Mononuclear cell (primary cell): ENCODE measurements at regions not wholly inside any gene's neighbourhood (a gene's known extent, or its start where the extent isn't known, plus 50 kb on each side); places are given as distances from the start of the nearest gene placed in this dataset.

Experiments used
- H3K27me3 ChIP-seq: 2 replicates; pipeline ENCODE4 v1.6.0; 2011; ENCODE audit warnings: low read length, control low read depth; ENCODE audit not compliant: insufficient read depth
- H3K4me1 ChIP-seq: 2 replicates; pipeline ENCODE4 v1.5.1; 2011; ENCODE audit warnings: mild to moderate bottlenecking, low read length, control low read depth; ENCODE audit not compliant: insufficient read depth
- H3K4me3 ChIP-seq: 2 replicates; pipeline ENCODE4 v1.5.1; 2011; ENCODE audit warnings: mild to moderate bottlenecking, low read length, moderate library complexity
- H3K9me3 ChIP-seq: 2 replicates; pipeline ENCODE4 v1.5.1; 2011; ENCODE audit warnings: low read depth, mild to moderate bottlenecking, control low read depth, low read length

- peaks cover 11% of the 10 kb centered on the region for H3K9me3 ChIP-seq
- H3K4me3 ChIP-seq: no peak overlapping the region
- H3K4me1 ChIP-seq: no peaks in the 10 kb centered on the region
- no peaks in the 10 kb centered on the region for H3K27me3 ChIP-seq
Measured at GRCh38 chr1:30627206-30627605, 96.2 kb downstream of the MATN1 start.

- no peaks in the 10 kb centered on the region for H3K4me1 ChIP-seq
- H3K27me3 ChIP-seq: no peaks in the 10 kb centered on the region
- peaks cover 11% of the 10 kb centered on the region for H3K9me3 ChIP-seq
- no peak overlapping the region for H3K4me3 ChIP-seq
Measured at GRCh38 chr1:30623431-30623830, 100.0 kb downstream of the MATN1 start.

GRCh38 chr1:30619619-30620018 is 103.8 kb downstream of the MATN1 start:
- Histone ChIP-seq H3K4me3 (no peak overlapping the region), H3K27me3 (no peaks in the 10 kb centered on the region), H3K4me1 (no peaks in the 10 kb centered on the region), H3K9me3 (peaks cover 11% of the 10 kb centered on the region)

- Histone ChIP-seq H3K4me3 (no peak overlapping the region), H3K4me1 (no peaks in the 10 kb centered on the region), H3K27me3 (no peaks in the 10 kb centered on the region), H3K9me3 (peaks cover 1% of the 10 kb centered on the region)
Measured at GRCh38 chr1:30618335-30618747, 105.0 kb downstream of the MATN1 start.

GRCh38 chr1:30616759-30617158 is 106.6 kb downstream of the MATN1 start:
- no peaks in the 10 kb centered on the region for H3K9me3 ChIP-seq
- H3K4me1 ChIP-seq: no peaks in the 10 kb centered on the region
- no peak overlapping the region for H3K4me3 ChIP-seq
- H3K27me3 ChIP-seq: no peaks in the 10 kb centered on the region

GRCh38 chr1:30615816-30616590 is 107.4 kb downstream of the MATN1 start:
- Histone ChIP-seq H3K9me3 (no peaks in the 10 kb centered on the region), H3K4me1 (no peaks in the 10 kb centered on the region), H3K27me3 (no peaks in the 10 kb centered on the region), H3K4me3 (no peak overlapping the region)

- Histone ChIP-seq H3K4me3 (no peak overlapping the region), H3K27me3 (no peaks in the 10 kb centered on the region), H3K9me3 (no peaks in the 10 kb centered on the region), H3K4me1 (no peaks in the 10 kb centered on the region)
Measured at GRCh38 chr1:30615076-30615795, 108.1 kb downstream of the MATN1 start.

GRCh38 chr1:30613188-30613587 is 110.2 kb downstream of the MATN1 start:
- H3K9me3 ChIP-seq: no peaks in the 10 kb centered on the region
- H3K4me3 ChIP-seq: no peak overlapping the region
- no peaks in the 10 kb centered on the region for H3K4me1 ChIP-seq
- no peaks in the 10 kb centered on the region for H3K27me3 ChIP-seq

- Histone ChIP-seq H3K9me3 (no peaks in the 10 kb centered on the region), H3K4me1 (no peaks in the 10 kb centered on the region), H3K27me3 (no peaks in the 10 kb centered on the region), H3K4me3 (no peak overlapping the region)
Measured at GRCh38 chr1:30612536-30613065, 110.8 kb downstream of the MATN1 start.

- H3K9me3 ChIP-seq: no peaks in the 10 kb centered on the region
- H3K4me3 ChIP-seq: no peak overlapping the region
- H3K4me1 ChIP-seq: no peaks in the 10 kb centered on the region
- no peaks in the 10 kb centered on the region for H3K27me3 ChIP-seq
Measured at GRCh38 chr1:30611741-30612309, 111.6 kb downstream of the MATN1 start.

- Histone ChIP-seq H3K4me1 (no peaks in the 10 kb centered on the region), H3K4me3 (no peak overlapping the region), H3K27me3 (no peaks in the 10 kb centered on the region), H3K9me3 (no peaks in the 10 kb centered on the region)
Measured at GRCh38 chr1:30610917-30611316, 112.5 kb downstream of the MATN1 start.

- H3K4me3 ChIP-seq: no peak overlapping the region
- H3K27me3 ChIP-seq: no peaks in the 10 kb centered on the region
- H3K4me1 ChIP-seq: no peaks in the 10 kb centered on the region
- H3K9me3 ChIP-seq: no peaks in the 10 kb centered on the region
Measured at GRCh38 chr1:30609999-30610345, 113.4 kb downstream of the MATN1 start.

- Histone ChIP-seq H3K9me3 (no peaks in the 10 kb centered on the region), H3K4me3 (no peak overlapping the region), H3K27me3 (no peaks in the 10 kb centered on the region), H3K4me1 (no peaks in the 10 kb centered on the region)
Measured at GRCh38 chr1:30609336-30609998, 113.9 kb downstream of the MATN1 start.

GRCh38 chr1:30607723-30608122 is 115.7 kb downstream of the MATN1 start:
- Histone ChIP-seq H3K9me3 (no peaks in the 10 kb centered on the region), H3K4me3 (no peak overlapping the region), H3K27me3 (no peaks in the 10 kb centered on the region), H3K4me1 (no peaks in the 10 kb centered on the region)

GRCh38 chr1:30606166-30606565 is 117.2 kb downstream of the MATN1 start:
- Histone ChIP-seq H3K27me3 (no peaks in the 10 kb centered on the region), H3K4me3 (no peak overlapping the region), H3K4me1 (no peaks in the 10 kb centered on the region)

More at GRCh38 chr1:30606166-30606565, 117.2 kb downstream of the MATN1 start:
- H3K9me3 ChIP-seq: no peaks in the 10 kb centered on the region
